ENCODE measurements at regions not wholly inside any gene's neighbourhood (a gene's known extent, or its start where the extent isn't known, plus 50 kb on each side); places are given as distances from the start of the nearest gene placed in this dataset.

- Histone ChIP-seq H3K27me3 (no peaks in the 10 kb centered on the region), H3K9me3 (no peaks in the 10 kb centered on the region), H3K4me1 (no peaks in the 10 kb centered on the region), H3K36me3 (no peaks in the 10 kb centered on the region), H3K4me3 (no peak overlapping the region), H3K27ac (no peak overlapping the region)
- intact Hi-C loops (cut with DNase I), result no loop called here
- DNase-seq (ENCODE audit: low spot score in 2 of 2), result no peak
- TF ChIP-seq CTCF (IDR thresholded peaks at IDR 0.05), result no peak
Observed at GRCh38 chr21:19400223-19400770, 996.7 kb upstream of the TMPRSS15 start.

GRCh38 chr21:19402870-19403269, 999.3 kb upstream of the TMPRSS15 start:
- TF ChIP-seq CTCF (IDR thresholded peaks at IDR 0.05), result no peak

DNA sequence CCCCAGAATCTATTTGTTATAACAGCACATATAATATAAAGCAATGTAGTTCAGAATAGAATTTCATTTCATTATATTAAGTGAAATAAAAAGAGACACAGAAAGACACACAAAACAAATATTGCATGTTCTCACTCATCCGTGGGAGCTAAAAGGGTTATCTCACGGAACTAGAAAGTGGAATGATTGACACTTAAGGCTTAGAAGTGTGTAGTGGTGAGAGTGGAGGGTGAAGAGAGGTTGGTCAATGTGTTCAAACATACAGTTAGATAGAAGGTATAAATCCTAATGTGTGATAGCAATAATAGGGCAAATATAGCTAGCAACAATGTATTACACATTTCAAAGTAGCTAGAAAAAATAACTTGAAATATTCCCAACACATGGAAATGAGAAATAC, 1001.7 kb upstream of the TMPRSS15 start:
- Histone ChIP-seq H3K27ac (no peak overlapping the region), H3K4me3 (no peak overlapping the region), H3K9me3 (no peaks in the 10 kb centered on the region), H3K27me3 (no peaks in the 10 kb centered on the region), H3K36me3 (no peaks in the 10 kb centered on the region), H3K4me1 (no peaks in the 10 kb centered on the region)
- no peak for TF ChIP-seq CTCF (IDR thresholded peaks at IDR 0.05)
- intact Hi-C loops (cut with DNase I), result no loop called here
- DNase-seq (ENCODE audit: low spot score in 2 of 2), result no peak

More at GRCh38 chr21:19402870-19403269, 999.3 kb upstream of the TMPRSS15 start:
- Histone ChIP-seq H3K4me3 (no peak overlapping the region), H3K9me3 (no peaks in the 10 kb centered on the region), H3K36me3 (no peaks in the 10 kb centered on the region), H3K27me3 (no peaks in the 10 kb centered on the region), H3K27ac (no peak overlapping the region), H3K4me1 (no peaks in the 10 kb centered on the region)
- DNase-seq (ENCODE audit: low spot score in 2 of 2), result no peak
- intact Hi-C loops (cut with DNase I), result no loop called here

GRCh38 chr21:19420565-19420964, 1017.0 kb upstream of the TMPRSS15 start:
- DNase-seq (ENCODE audit: low spot score in 2 of 2), result no peak
- intact Hi-C loops (cut with DNase I), result no loop called here
- no peaks in the 10 kb centered on the region for H3K36me3 ChIP-seq
- TF ChIP-seq CTCF (IDR thresholded peaks at IDR 0.05), result no peak
- no peaks in the 10 kb centered on the region for H3K4me1 ChIP-seq
- H3K27me3 ChIP-seq, result no peaks in the 10 kb centered on the region
- no peak overlapping the region for H3K27ac ChIP-seq
- no peaks in the 10 kb centered on the region for H3K9me3 ChIP-seq
- no peak overlapping the region for H3K4me3 ChIP-seq

GRCh38 chr21:19433623-19434022, 1030.0 kb upstream of the TMPRSS15 start:
- H3K27me3 ChIP-seq, result no peaks in the 10 kb centered on the region
- no peak for TF ChIP-seq CTCF (IDR thresholded peaks at IDR 0.05)
- no peak for DNase-seq (ENCODE audit: low spot score in 2 of 2)
- H3K4me3 ChIP-seq, result no peak overlapping the region
- intact Hi-C loops (cut with DNase I), result no loop called here
- H3K36me3 ChIP-seq, result no peaks in the 10 kb centered on the region
- H3K9me3 ChIP-seq, result no peaks in the 10 kb centered on the region
- no peaks in the 10 kb centered on the region for H3K4me1 ChIP-seq
- no peak overlapping the region for H3K27ac ChIP-seq
